Smooth muscle cell (in vitro differentiated cells): ENCODE measurements at regions not wholly inside any gene's neighbourhood (a gene's known extent, or its start where the extent isn't known, plus 50 kb on each side); places are given as distances from the start of the nearest gene placed in this dataset.

ENCODE experiments used
- DNase-seq: peaks from one replicate; lab custom pipeline; 2025; ENCODE audit not compliant: unreplicated experiment; lab: John Stamatoyannopoulos, UW
- H2AFZ ChIP-seq: fragments of 200-600 bp; sonication (generic); 2 replicates; pipeline ENCODE4 v1.6.0; 2016; ENCODE audit warnings: antibody characterized with exemption, low read depth, mild to moderate bottlenecking
- H3F3A ChIP-seq: fragments of 200-600 bp; sonication (generic); 2 replicates; pipeline ENCODE4 v1.6.0; 2017; ENCODE audit warnings: antibody characterized with exemption, low read depth
- H3K27ac ChIP-seq: fragments of 200-600 bp; sonication (generic); 2 replicates; pipeline ENCODE4 v1.5.1; 2016; ENCODE audit warnings: low read depth, mild to moderate bottlenecking
- H3K27me3 ChIP-seq: fragments of 200-600 bp; sonication (generic); 2 replicates; pipeline ENCODE4 v1.6.1; 2016; ENCODE audit warnings: low read depth, mild to moderate bottlenecking
- H3K36me3 ChIP-seq: fragments of 200-600 bp; sonication (generic); 2 replicates; pipeline ENCODE4 v1.5.1; 2016; ENCODE audit warnings: low read depth
- H3K4me1 ChIP-seq: fragments of 200-600 bp; sonication (generic); 2 replicates; pipeline ENCODE4 v1.5.1; 2016; ENCODE audit warnings: low read depth
- H3K4me2 ChIP-seq: fragments of 200-600 bp; sonication (generic); 2 replicates; pipeline ENCODE4 v1.6.0; 2016; ENCODE audit warnings: mild to moderate bottlenecking
- H3K4me3 ChIP-seq: fragments of 200-600 bp; sonication (generic); 2 replicates; pipeline ENCODE4 v1.5.1; 2016; ENCODE audit warnings: mild to moderate bottlenecking
- H3K79me2 ChIP-seq: fragments of 200-600 bp; sonication (generic); 2 replicates; pipeline ENCODE4 v1.6.0; 2016; ENCODE audit warnings: low read depth, mild to moderate bottlenecking
- H3K9ac ChIP-seq: fragments of 200-600 bp; sonication (generic); 2 replicates; pipeline ENCODE4 v1.6.0; 2016; ENCODE audit warnings: low read depth
- H3K9me3 ChIP-seq: fragments of 200-600 bp; sonication (generic); replicated peaks from 2 replicates; pipeline ENCODE4 v1.5.1; 2016; ENCODE audit warnings: low read depth
- H4K20me1 ChIP-seq: fragments of 200-600 bp; sonication (generic); 2 replicates; pipeline ENCODE4 v1.6.0; 2016; ENCODE audit warnings: low read depth
- CTCF ChIP-seq: fragments of 200-600 bp; sonication (generic); IDR thresholded peaks from 2 replicates; pipeline ENCODE4 v1.5.1; 2017; ENCODE audit warnings: borderline replicate concordance, mild to moderate bottlenecking, antibody characterized with exemption; ENCODE audit not compliant: insufficient read depth, poor library complexity, severe bottlenecking
- WGBS: methylation state at CpG from one replicate; pipeline ENCODE4 v1.1.7; 2016; ENCODE audit warnings: low lambda C conversion rate; 5-methylcytosine and 5-hydroxymethylcytosine counted together

GRCh38 chr6:131450861-131451260 lies 122.2 kb upstream of the ARG1 start:
- no peaks in the 10 kb centered on the region for H3K9me3 ChIP-seq
- H3K79me2 ChIP-seq, result no peaks in the 10 kb centered on the region
- H3K36me3 ChIP-seq, result no peaks in the 10 kb centered on the region
- H3K27ac ChIP-seq, result no peak overlapping the region
- H3K4me1 ChIP-seq, result no peaks in the 10 kb centered on the region
- H2AFZ ChIP-seq, result no peak overlapping the region
- H3K4me2 ChIP-seq, result no peak overlapping the region
- no peaks in the 10 kb centered on the region for H3K27me3 ChIP-seq
- H3F3A ChIP-seq, result no peaks in the 10 kb centered on the region
- no peak overlapping the region for H3K9ac ChIP-seq
- TF ChIP-seq CTCF, result no peak
- DNase-seq, result no peak
- no peaks in the 10 kb centered on the region for H4K20me1 ChIP-seq
- H3K4me3 ChIP-seq, result no peak overlapping the region
- 95% methylated on average over 4 of the region's 4 CpGs for WGBS

GRCh38 chr6:131451321-131452144 lies 121.5 kb upstream of the ARG1 start:
- no peaks in the 10 kb centered on the region for H3K9me3 ChIP-seq
- WGBS, result 89% methylated on average over 4 of the region's 4 CpGs
- no peak overlapping the region for H3K9ac ChIP-seq
- no peaks in the 10 kb centered on the region for H3K79me2 ChIP-seq
- H3K4me2 ChIP-seq, result no peak overlapping the region
- no peaks in the 10 kb centered on the region for H4K20me1 ChIP-seq
- no peaks in the 10 kb centered on the region for H3K4me1 ChIP-seq
- no peaks in the 10 kb centered on the region for H3K27me3 ChIP-seq
- TF ChIP-seq CTCF, result no peak
- DNase-seq, result no peak
- no peaks in the 10 kb centered on the region for H3K36me3 ChIP-seq
- no peak overlapping the region for H2AFZ ChIP-seq
- no peaks in the 10 kb centered on the region for H3F3A ChIP-seq
- H3K4me3 ChIP-seq, result no peak overlapping the region
- H3K27ac ChIP-seq, result no peak overlapping the region

GRCh38 chr6:131453803-131454202 lies 119.2 kb upstream of the ARG1 start:
- Histone ChIP-seq H3K4me3 (no peak overlapping the region), H3K79me2 (no peaks in the 10 kb centered on the region), H3K36me3 (no peaks in the 10 kb centered on the region), H4K20me1 (no peaks in the 10 kb centered on the region), H3K9me3 (no peaks in the 10 kb centered on the region), H3K4me2 (no peak overlapping the region), H2AFZ (no peak overlapping the region), H3K9ac (no peak overlapping the region), H3K27me3 (no peaks in the 10 kb centered on the region), H3K27ac (no peak overlapping the region), H3F3A (no peaks in the 10 kb centered on the region), H3K4me1 (no peaks in the 10 kb centered on the region)
- no peak for TF ChIP-seq CTCF
- no peak for DNase-seq
- WGBS, result 45% methylated on average over 2 of the region's 2 CpGs

GRCh38 chr6:131456565-131456964 lies 116.5 kb upstream of the ARG1 start:
- 67% methylated on average over 5 of the region's 5 CpGs for WGBS
- DNase-seq, result no peak
- no peak overlapping the region for H3K9ac ChIP-seq

More at GRCh38 chr6:131456565-131456964, 116.5 kb upstream of the ARG1 start:
- no peaks in the 10 kb centered on the region for H3K36me3 ChIP-seq
- H2AFZ ChIP-seq, result no peak overlapping the region
- H3K4me2 ChIP-seq, result no peak overlapping the region
- H3K4me1 ChIP-seq, result peaks cover 14% of the 10 kb centered on the region
- no peaks in the 10 kb centered on the region for H3F3A ChIP-seq
- H3K4me3 ChIP-seq, result no peak overlapping the region
- H4K20me1 ChIP-seq, result no peaks in the 10 kb centered on the region
- no peaks in the 10 kb centered on the region for H3K79me2 ChIP-seq
- no peak for TF ChIP-seq CTCF
- H3K9me3 ChIP-seq, result no peaks in the 10 kb centered on the region
- H3K27ac ChIP-seq, result no peak overlapping the region
- H3K27me3 ChIP-seq, result no peaks in the 10 kb centered on the region
